ENCODE measurements at regions not wholly inside any gene's neighbourhood (a gene's known extent, or its start where the extent isn't known, plus 50 kb on each side); places are given as distances from the start of the nearest gene placed in this dataset.
"Not testable (repeated sequence)": the region's sequence is repeated elsewhere in the genome, so short reads cannot be mapped to it uniquely, and the experiment has no call there.

- DNase-seq = no peak
These were observed 273.4 kb downstream of the IGSF11 start for GRCh38 chr3:118761291-118761606.

GRCh38 chr3:118765636-118766305 lies 268.9 kb downstream of the IGSF11 start:
- no peak for DNase-seq

GRCh38 chr3:118766306-118766669 lies 268.4 kb downstream of the IGSF11 start:
- DNase-seq = no peak

GRCh38 chr3:118772036-118772435 lies 262.6 kb downstream of the IGSF11 start:
- DNase-seq = no peak

- DNase-seq = no peak
These were observed 262.1 kb downstream of the IGSF11 start for GRCh38 chr3:118772547-118773011.

GRCh38 chr3:118775021-118775420 lies 259.6 kb downstream of the IGSF11 start:
- no peak for DNase-seq

GRCh38 chr3:118778201-118778600 lies 256.4 kb downstream of the IGSF11 start:
- no peak for DNase-seq

GRCh38 chr3:118781232-118781631 lies 253.4 kb downstream of the IGSF11 start:
- no peak for DNase-seq

GRCh38 chr3:118781839-118782238 lies 252.8 kb downstream of the IGSF11 start:
- no peak for DNase-seq

GRCh38 chr3:118782755-118783202 lies 251.9 kb downstream of the IGSF11 start:
- no peak for DNase-seq

GRCh38 chr3:118785415-118785814 lies 249.2 kb downstream of the IGSF11 start:
- no peak for DNase-seq

- DNase-seq = no peak
These were observed 243.4 kb downstream of the IGSF11 start for GRCh38 chr3:118791246-118791645.

- no peak for DNase-seq
These were observed 242.5 kb downstream of the IGSF11 start for GRCh38 chr3:118792191-118792590.

- no peak for DNase-seq
These were observed 241.5 kb downstream of the IGSF11 start for GRCh38 chr3:118793176-118793575.

GRCh38 chr3:118799303-118799702 lies 235.3 kb downstream of the IGSF11 start:
- DNase-seq = no peak

GRCh38 chr3:118801899-118802298 lies 232.7 kb downstream of the IGSF11 start:
- no peak for DNase-seq

GRCh38 chr3:118802325-118803095 lies 232.1 kb downstream of the IGSF11 start:
- DNase-seq = no peak

- no peak for DNase-seq
These were observed 231.6 kb downstream of the IGSF11 start for GRCh38 chr3:118803096-118803476.

- no peak for DNase-seq
These were observed 229.6 kb downstream of the IGSF11 start for GRCh38 chr3:118805007-118805406.

GRCh38 chr3:118806423-118806822 lies 228.2 kb downstream of the IGSF11 start:
- DNase-seq = no peak

GRCh38 chr3:118807349-118807748 lies 227.3 kb downstream of the IGSF11 start:
- DNase-seq = not testable (repeated sequence)

- no peak for DNase-seq
These were observed 225.9 kb downstream of the IGSF11 start for GRCh38 chr3:118808723-118809122.

- DNase-seq = no peak
These were observed 224.7 kb downstream of the IGSF11 start for GRCh38 chr3:118809696-118810498.

Data from activated T-cell treated with anti-CD3 and anti-CD28 coated beads, Interleukin-2, amount 50 U/mL, for 48 hours (primary cell).